ENCODE measurements at regions not wholly inside any gene's neighbourhood (a gene's known extent, or its start where the extent isn't known, plus 50 kb on each side); places are given as distances from the start of the nearest gene placed in this dataset.

- no peak for DNase-seq (ENCODE audit: low spot score in 2 of 2)
- WGBS, 2 donors: 79 to 80% methylated on average over 3 of the region's 3 CpGs
- no peaks in the 10 kb centered on the region for H3K9me3 ChIP-seq
- no peak overlapping the region for H3K27ac ChIP-seq
- no peaks in the 10 kb centered on the region for H3K36me3 ChIP-seq
- H3K4me1 ChIP-seq: peaks cover 0 to 28% (median 5%) of the 10 kb centered on the region in 4 donors
- H3K4me3 ChIP-seq: no peak overlapping the region
- no peaks in the 10 kb centered on the region for H3K27me3 ChIP-seq
- TF ChIP-seq CTCF (IDR thresholded peaks at IDR 0.05) (no peak), POLR2A (IDR thresholded peaks at IDR 0.05) (no peak), EP300 (IDR thresholded peaks at IDR 0.05) (no peak)
Observed at GRCh38 chr1:59045137-59045536, 251.8 kb upstream of the FGGY start.

- WGBS, 2 donors: 89 to 94% methylated on average over 5 of the region's 5 CpGs
- Histone ChIP-seq H3K4me3 (no peak overlapping the region), H3K27ac (no peak overlapping the region), H3K36me3 (no peaks in the 10 kb centered on the region), H3K27me3 (no peaks in the 10 kb centered on the region), H3K9me3 (no peaks in the 10 kb centered on the region), H3K4me1 (peaks cover 0 to 28% (median 5%) of the 10 kb centered on the region in 4 donors)
- no peak for DNase-seq (ENCODE audit: low spot score in 2 of 2)
- no peak for TF ChIP-seq CTCF (IDR thresholded peaks at IDR 0.05)
Observed at GRCh38 chr1:59045636-59046035, 251.3 kb upstream of the FGGY start.

GRCh38 chr1:59046134-59046533 lies 250.8 kb upstream of the FGGY start:
- H3K27ac ChIP-seq: no peak overlapping the region
- DNase-seq (ENCODE audit: low spot score in 2 of 2): no peak
- no peaks in the 10 kb centered on the region for H3K36me3 ChIP-seq
- WGBS, 2 donors: 71 to 76% methylated on average over 2 of the region's 2 CpGs
- TF ChIP-seq EP300 (IDR thresholded peaks at IDR 0.05) (no peak), POLR2A (IDR thresholded peaks at IDR 0.05) (no peak), CTCF (IDR thresholded peaks at IDR 0.05) (no peak)
- no peak overlapping the region for H3K4me3 ChIP-seq
- peaks cover 0 to 28% (median 5%) of the 10 kb centered on the region in 4 donors for H3K4me1 ChIP-seq
- H3K27me3 ChIP-seq: no peaks in the 10 kb centered on the region
- no peaks in the 10 kb centered on the region for H3K9me3 ChIP-seq

- TF ChIP-seq CTCF (IDR thresholded peaks at IDR 0.05) (peak in 1 of 5 experiments; percentile 17), POLR2A (IDR thresholded peaks at IDR 0.05) (no peak), EP300 (IDR thresholded peaks at IDR 0.05) (no peak)
- WGBS, 2 donors: 42 to 43% methylated on average over 2 of the region's 2 CpGs
- Histone ChIP-seq H3K4me1 (peaks cover 0 to 22% (median 5%) of the 10 kb centered on the region in 4 donors), H3K27ac (peak overlapping the region in 1 of 4 donors; percentile 42), H3K36me3 (no peaks in the 10 kb centered on the region), H3K9me3 (no peaks in the 10 kb centered on the region), H3K27me3 (no peaks in the 10 kb centered on the region), H3K4me3 (no peak overlapping the region)
- no peak for DNase-seq (ENCODE audit: low spot score in 2 of 2)
Observed at GRCh38 chr1:59046730-59047157, 250.2 kb upstream of the FGGY start.

GRCh38 chr1:59051007-59051406 lies 245.9 kb upstream of the FGGY start:
- no peaks in the 10 kb centered on the region for H3K9me3 ChIP-seq
- TF ChIP-seq CTCF (IDR thresholded peaks at IDR 0.05) (no peak), POLR2A (IDR thresholded peaks at IDR 0.05) (no peak), EP300 (IDR thresholded peaks at IDR 0.05) (no peak)
- no peaks in the 10 kb centered on the region for H3K36me3 ChIP-seq
- no peak for DNase-seq (ENCODE audit: low spot score in 2 of 2)
- WGBS, 2 donors: 67 to 68% methylated on average over 4 of the region's 4 CpGs
- H3K4me3 ChIP-seq: no peak overlapping the region
- no peak overlapping the region for H3K27ac ChIP-seq
- H3K4me1 ChIP-seq: peaks cover 0 to 9% (median 0%) of the 10 kb centered on the region in 4 donors
- no peaks in the 10 kb centered on the region for H3K27me3 ChIP-seq

Data from tibial nerve (tissue), 4 donors.